ENCODE measurements at regions not wholly inside any gene's neighbourhood (a gene's known extent, or its start where the extent isn't known, plus 50 kb on each side); places are given as distances from the start of the nearest gene placed in this dataset.

- H3K79me2 ChIP-seq (ENCODE audit: insufficient read depth, low read length), result no peaks in the 10 kb centered on the region
- no peak overlapping the region for H3K4me3 ChIP-seq (ENCODE audit: insufficient read depth, low read depth, low read length)
- TF ChIP-seq CTCF (IDR thresholded peaks at IDR 0.05; ENCODE audit: insufficient read depth, low read depth, low read length), result no peak
- TF ChIP-seq EZH2 (IDR thresholded peaks at IDR 0.05; ENCODE audit: insufficient read depth, low read length), result no peak
- no peak overlapping the region for H3K9ac ChIP-seq (ENCODE audit: low read length)
- no peaks in the 10 kb centered on the region for H3K36me3 ChIP-seq (ENCODE audit: insufficient read depth, low read length)
- Mint-ChIP-seq H3K27ac (ENCODE audit: unreplicated experiment) (no peak overlapping the region), H3K9me3 (ENCODE audit: unreplicated experiment) (peaks cover 2% of the 10 kb centered on the region), H3K4me3 (ENCODE audit: unreplicated experiment) (no peak overlapping the region), H3K4me1 (ENCODE audit: low read depth, unreplicated experiment) (peaks cover 1% of the 10 kb centered on the region), H3K27me3 (ENCODE audit: low read depth, unreplicated experiment) (peaks cover 19% of the 10 kb centered on the region), H3K36me3 (ENCODE audit: low read depth, unreplicated experiment) (no peaks in the 10 kb centered on the region)
- peaks cover 9% of the 10 kb centered on the region for H3K27me3 ChIP-seq (ENCODE audit: insufficient read depth, low read length)
- H4K20me1 ChIP-seq (ENCODE audit: insufficient read depth, low read length), result no peaks in the 10 kb centered on the region
- H3K27ac ChIP-seq (ENCODE audit: low read depth, low read length), result no peak overlapping the region
- no peak overlapping the region for H2AFZ ChIP-seq (ENCODE audit: low read depth, low read length)
- peaks cover 2% of the 10 kb centered on the region for H3K9me3 ChIP-seq (ENCODE audit: insufficient read depth, low read depth, low read length)
- H3K4me2 ChIP-seq (ENCODE audit: low read length), result no peak overlapping the region
- DNase-seq (ENCODE audit: low read depth) (no peak), FAIRE-seq (no peak)
- H3K4me1 ChIP-seq (ENCODE audit: insufficient read depth, low read length), result peaks cover 4% of the 10 kb centered on the region
Observed at GRCh38 chr1:22376001-22376400, 75.7 kb upstream of the ZBTB40 start.

DNA sequence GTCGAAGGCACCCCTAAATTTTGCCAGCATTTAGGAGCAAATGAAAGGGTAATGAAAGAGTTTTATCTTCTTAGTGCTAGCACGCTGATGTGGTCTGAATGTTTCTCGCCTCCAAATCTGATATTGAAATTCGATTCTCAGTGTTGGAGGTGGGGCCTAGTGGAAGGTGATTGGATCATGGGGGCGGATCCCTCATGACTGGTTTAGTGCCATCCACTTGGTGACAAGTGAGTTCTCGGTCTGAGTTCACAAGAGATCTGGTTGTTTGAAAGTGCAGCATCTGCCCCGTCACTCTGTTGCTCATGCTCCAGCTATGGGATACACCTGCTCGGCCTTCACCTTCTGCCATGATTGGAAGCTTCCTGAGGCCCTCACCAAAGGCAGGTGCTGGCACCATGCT lies 75.1 kb upstream of the ZBTB40 start:
- Mint-ChIP-seq H3K9me3 (ENCODE audit: unreplicated experiment) (peaks cover 2% of the 10 kb centered on the region), H3K4me1 (ENCODE audit: low read depth, unreplicated experiment) (peaks cover 1% of the 10 kb centered on the region), H3K4me3 (ENCODE audit: unreplicated experiment) (no peak overlapping the region), H3K27me3 (ENCODE audit: low read depth, unreplicated experiment) (peaks cover 15% of the 10 kb centered on the region), H3K27ac (ENCODE audit: unreplicated experiment) (no peak overlapping the region), H3K36me3 (ENCODE audit: low read depth, unreplicated experiment) (no peaks in the 10 kb centered on the region)
- no peak for DNase-seq (ENCODE audit: low read depth)
- Histone ChIP-seq H3K4me2 (ENCODE audit: low read length) (no peak overlapping the region), H3K9me3 (ENCODE audit: insufficient read depth, low read depth, low read length) (peaks cover 2% of the 10 kb centered on the region), H3K27ac (ENCODE audit: low read depth, low read length) (no peak overlapping the region), H4K20me1 (ENCODE audit: insufficient read depth, low read length) (no peaks in the 10 kb centered on the region), H3K79me2 (ENCODE audit: insufficient read depth, low read length) (no peaks in the 10 kb centered on the region), H3K4me1 (ENCODE audit: insufficient read depth, low read length) (peaks cover 4% of the 10 kb centered on the region), H3K9ac (ENCODE audit: low read length) (no peak overlapping the region), H3K27me3 (ENCODE audit: insufficient read depth, low read length) (peaks cover 9% of the 10 kb centered on the region), H3K4me3 (ENCODE audit: insufficient read depth, low read depth, low read length) (no peak overlapping the region), H2AFZ (ENCODE audit: low read depth, low read length) (no peak overlapping the region), H3K36me3 (ENCODE audit: insufficient read depth, low read length) (no peaks in the 10 kb centered on the region)
- no peak for TF ChIP-seq CTCF (IDR thresholded peaks at IDR 0.05; ENCODE audit: insufficient read depth, low read depth, low read length)
- TF ChIP-seq EZH2 (IDR thresholded peaks at IDR 0.05; ENCODE audit: insufficient read depth, low read length), result no peak
- FAIRE-seq, result no peak

GRCh38 chr1:22376976-22377375 lies 74.7 kb upstream of the ZBTB40 start:
- TF ChIP-seq EZH2 (IDR thresholded peaks at IDR 0.05; ENCODE audit: insufficient read depth, low read length) (no peak), CTCF (IDR thresholded peaks at IDR 0.05; ENCODE audit: insufficient read depth, low read depth, low read length) (no peak)
- H3K4me2 ChIP-seq (ENCODE audit: low read length), result no peak overlapping the region
- H3K36me3 Mint-ChIP-seq (ENCODE audit: low read depth, unreplicated experiment), result no peaks in the 10 kb centered on the region
- peaks cover 11% of the 10 kb centered on the region for H3K27me3 Mint-ChIP-seq (ENCODE audit: low read depth, unreplicated experiment)
- no peak overlapping the region for H3K4me3 Mint-ChIP-seq (ENCODE audit: unreplicated experiment)
- peaks cover 2% of the 10 kb centered on the region for H3K9me3 Mint-ChIP-seq (ENCODE audit: unreplicated experiment)
- H3K27me3 ChIP-seq (ENCODE audit: insufficient read depth, low read length), result peaks cover 9% of the 10 kb centered on the region
- DNase-seq (ENCODE audit: low read depth) (no peak), FAIRE-seq (no peak)
- H3K27ac ChIP-seq (ENCODE audit: low read depth, low read length), result no peak overlapping the region
- H4K20me1 ChIP-seq (ENCODE audit: insufficient read depth, low read length), result no peaks in the 10 kb centered on the region
- no peak overlapping the region for H2AFZ ChIP-seq (ENCODE audit: low read depth, low read length)
- peaks cover 4% of the 10 kb centered on the region for H3K4me1 ChIP-seq (ENCODE audit: insufficient read depth, low read length)
- peaks cover 2% of the 10 kb centered on the region for H3K9me3 ChIP-seq (ENCODE audit: insufficient read depth, low read depth, low read length)
- no peaks in the 10 kb centered on the region for H3K36me3 ChIP-seq (ENCODE audit: insufficient read depth, low read length)
- no peak overlapping the region for H3K4me3 ChIP-seq (ENCODE audit: insufficient read depth, low read depth, low read length)
- no peak overlapping the region for H3K27ac Mint-ChIP-seq (ENCODE audit: unreplicated experiment)
- H3K4me1 Mint-ChIP-seq (ENCODE audit: low read depth, unreplicated experiment), result peaks cover 1% of the 10 kb centered on the region
- H3K79me2 ChIP-seq (ENCODE audit: insufficient read depth, low read length), result no peaks in the 10 kb centered on the region
- H3K9ac ChIP-seq (ENCODE audit: low read length), result no peak overlapping the region
